NCI-H1694 treated with DMSO at 0.1 percent for 48 hours (cell line): ENCODE measurements at regions not wholly inside any gene's neighbourhood (a gene's known extent, or its start where the extent isn't known, plus 50 kb on each side); places are given as distances from the start of the nearest gene placed in this dataset.
"Not testable (repeated sequence)": the region's sequence is repeated elsewhere in the genome, so short reads cannot be mapped to it uniquely, and the experiment has no call there.

Experiments
- DNase-seq: peaks from one replicate; lab custom pipeline; 2025; lab: John Stamatoyannopoulos, UW

DNA sequence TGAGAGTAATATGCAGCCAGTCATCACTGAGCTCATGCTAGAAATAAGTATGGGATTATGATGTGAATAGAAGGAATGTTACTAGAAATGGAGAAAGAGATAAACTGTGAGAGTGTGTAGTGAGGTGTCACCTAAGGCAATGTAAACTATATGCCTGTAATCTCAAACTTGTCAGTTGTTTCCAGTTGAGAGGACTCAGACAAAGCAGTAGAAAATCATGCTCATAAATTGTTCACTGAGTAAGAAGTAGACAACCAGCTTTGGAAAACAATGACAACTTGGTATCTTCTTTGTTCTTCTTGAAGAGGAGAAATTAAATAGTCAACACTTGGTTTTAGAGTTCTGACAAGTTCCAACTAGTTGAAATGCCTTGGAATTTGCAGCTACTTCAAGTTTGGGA, 148.5 kb upstream of the OR4E1 start:
- no peak for DNase-seq

DNA sequence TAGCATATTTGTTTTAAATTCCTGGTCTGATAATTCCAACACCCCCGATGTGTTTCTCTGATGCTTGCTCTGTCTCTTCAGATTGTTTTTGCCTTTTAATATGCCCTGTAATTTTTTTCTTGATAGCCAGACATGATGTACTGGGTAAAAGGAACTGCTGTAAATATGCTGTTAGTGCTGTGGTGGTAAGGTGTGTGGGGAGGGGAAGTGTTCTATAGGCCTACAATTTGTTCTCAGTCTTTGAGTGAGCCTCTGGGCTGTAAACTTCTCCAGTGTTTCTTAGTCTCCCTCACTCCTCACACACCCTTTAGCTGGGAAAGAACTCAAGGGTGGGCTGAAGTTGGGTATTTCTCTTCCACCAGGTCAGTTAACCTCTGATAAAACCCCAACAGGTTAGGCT, 147.0 kb upstream of the OR4E1 start:
- DNase-seq, result no peak

DNA sequence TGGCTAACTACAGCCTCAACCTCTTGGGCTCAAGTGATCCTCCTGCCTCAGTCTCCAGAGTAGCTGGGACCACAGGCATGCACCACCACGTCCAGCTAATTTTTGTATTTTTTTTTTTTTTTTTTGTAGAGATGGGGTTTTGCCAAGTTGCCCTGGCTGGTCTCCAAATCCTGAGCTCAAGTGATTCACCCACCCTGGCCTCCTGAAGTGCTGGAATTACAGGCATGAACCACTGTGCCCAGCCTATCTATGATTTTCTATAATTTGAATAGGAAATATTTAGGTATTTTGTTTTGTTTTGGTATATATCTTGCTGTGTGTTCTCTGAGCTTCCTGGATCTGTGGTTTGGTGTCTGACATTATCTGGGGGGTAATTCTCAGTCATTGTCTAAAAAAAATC, 146.3 kb upstream of the OR4E1 start:
- DNase-seq, result not testable (repeated sequence)

DNA sequence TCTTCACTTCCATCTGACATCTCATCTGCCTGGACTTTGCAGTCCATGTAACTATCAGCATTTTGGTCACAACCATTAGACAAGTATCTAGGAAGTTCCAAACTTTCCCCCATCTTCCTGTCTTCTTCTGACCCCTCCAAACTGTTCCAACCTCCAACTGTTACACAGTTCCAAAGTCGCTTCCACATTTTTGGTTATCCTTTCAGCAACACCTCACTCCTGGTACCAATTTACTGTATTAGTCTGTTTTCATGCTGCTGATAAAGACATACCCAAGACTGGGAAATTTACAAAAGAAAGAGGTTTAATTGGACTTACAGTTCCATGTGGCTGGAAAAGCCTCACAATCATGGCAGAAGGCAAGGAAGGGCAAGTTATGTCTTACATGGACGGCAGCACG, 143.4 kb upstream of the OR4E1 start:
- DNase-seq, result not testable (repeated sequence)

DNA sequence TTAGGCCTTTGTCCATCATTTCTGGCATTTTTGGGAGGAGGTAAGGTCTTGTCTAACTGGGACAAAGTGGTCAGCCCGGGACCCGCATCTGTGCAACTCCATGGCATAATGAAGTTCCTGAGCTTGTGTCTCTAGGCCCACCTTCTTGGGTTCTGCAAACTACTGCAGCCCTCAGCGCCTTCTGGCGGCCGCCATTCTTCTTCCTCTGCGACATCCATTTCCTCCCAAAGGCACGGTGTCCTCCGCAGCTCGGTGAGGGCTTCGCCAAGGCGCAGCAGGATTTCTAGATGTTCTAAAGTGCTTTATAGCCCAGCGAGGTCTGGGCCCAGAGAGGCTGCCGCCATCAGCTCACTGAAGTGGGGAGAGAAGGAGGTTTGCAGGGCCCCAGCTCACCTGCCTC, 134.4 kb upstream of the OR4E1 start:
- DNase-seq, result no peak

DNA sequence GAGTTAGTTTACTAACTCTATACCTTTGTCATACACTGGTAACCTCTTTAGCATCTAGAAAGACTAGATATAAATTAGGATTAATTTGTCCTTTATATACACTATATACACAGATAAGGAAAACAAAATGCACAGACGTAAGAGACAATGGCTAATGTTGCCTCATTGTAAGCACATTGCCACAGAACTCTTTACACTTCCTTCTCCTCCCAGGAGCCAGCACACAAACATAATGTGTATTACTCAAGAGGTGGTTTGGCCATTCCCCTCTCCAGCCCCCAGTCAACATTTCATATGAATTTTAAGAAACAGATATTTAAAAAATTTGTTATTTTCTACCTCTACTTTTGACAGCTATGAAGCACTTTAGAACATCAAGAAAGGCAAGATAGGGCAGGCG, 131.4 kb upstream of the OR4E1 start:
- no peak for DNase-seq

DNA sequence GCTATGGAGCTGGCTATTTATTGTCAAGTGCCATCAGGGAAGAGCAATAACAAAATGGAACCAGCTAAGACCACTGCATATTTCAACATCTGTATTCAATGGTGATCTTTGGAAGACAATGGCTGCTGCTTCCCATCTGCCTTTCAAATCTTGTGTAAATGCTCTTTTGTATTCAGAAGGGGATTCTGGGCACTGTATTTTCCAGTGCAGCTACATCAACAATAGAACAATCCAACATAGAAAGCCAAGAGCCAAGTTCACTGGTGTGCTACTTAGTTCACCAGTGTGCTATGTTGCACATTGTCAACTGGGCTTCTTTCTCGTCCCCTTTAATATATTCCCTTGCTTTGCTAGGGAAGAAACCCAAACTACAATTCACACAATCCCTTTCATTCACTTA, 128.8 kb upstream of the OR4E1 start:
- DNase-seq, result no peak

DNA sequence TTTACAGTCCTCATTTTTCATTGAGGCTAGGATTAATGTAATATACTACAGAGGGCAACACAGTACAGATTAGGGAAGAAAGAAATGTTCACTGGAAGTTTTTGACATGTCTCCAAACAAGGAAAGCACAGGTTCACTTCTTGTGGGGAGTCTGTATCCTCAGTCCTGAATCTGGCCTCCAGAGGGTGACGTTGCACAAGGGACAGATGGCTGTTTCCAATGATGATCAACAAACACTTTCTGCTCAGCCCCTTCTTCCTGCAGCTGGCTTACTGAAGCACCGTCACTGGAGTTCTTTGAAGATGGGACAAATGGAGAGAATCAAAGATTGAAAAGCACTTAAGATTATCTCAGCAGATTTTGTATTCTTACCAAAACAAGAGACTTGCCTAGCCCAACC, 123.3 kb upstream of the OR4E1 start:
- DNase-seq, result no peak

DNA sequence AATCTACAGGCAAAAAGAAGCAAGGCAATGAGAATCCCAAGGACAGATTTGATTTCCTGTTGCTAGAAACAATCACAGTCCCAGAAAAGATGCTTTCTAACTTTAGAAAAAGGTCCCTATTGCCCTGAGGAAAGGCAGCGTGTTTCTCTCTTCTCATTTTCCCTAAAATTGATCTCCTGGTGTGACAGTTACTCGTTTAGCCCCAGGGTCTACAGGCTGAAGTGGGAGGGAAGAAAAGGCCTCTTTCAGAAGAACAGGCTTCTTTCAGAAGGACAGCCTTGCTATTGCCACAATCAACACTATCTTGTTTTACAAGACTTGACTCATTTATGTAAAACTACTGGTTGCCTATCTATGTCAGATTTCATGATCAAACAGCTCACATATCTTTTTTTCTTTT, 121.8 kb upstream of the OR4E1 start:
- no peak for DNase-seq

DNA sequence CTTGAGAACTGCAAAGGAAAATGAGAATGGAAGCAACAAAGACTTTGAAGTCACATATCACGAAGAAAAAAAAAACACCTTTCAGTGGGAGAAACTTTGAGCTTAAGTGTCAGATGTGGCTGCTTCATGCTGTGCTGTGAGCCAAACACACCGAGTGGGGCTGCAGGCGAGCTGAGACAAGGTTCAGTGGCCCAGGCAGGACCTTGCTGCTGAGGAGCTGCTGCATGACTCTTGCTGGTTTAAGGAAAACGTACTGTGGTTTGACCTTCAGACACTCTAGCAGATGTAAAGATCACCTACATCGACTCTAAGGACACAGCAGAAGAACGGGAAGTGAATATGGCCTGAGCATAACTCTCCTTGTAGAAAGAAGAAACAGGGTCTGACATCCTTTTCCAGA, 118.1 kb upstream of the OR4E1 start:
- DNase-seq, result no peak

DNA sequence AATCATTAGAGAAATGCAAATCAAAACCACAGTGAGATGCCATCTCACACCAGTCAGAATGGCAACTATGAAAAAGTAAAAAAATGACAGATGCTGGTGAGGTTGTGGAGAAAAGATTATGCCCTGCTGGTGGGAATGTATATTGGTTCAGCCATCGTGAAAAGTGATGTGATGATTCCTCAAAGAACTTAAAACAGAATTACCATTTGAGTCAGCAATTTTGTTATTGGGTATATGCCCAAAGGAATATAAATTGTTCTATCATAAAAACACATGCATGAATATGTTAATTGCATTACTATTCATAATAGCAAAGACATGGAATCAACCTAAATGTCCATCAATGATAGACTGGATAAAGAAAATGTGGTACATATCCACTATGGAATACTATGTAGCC, 115.1 kb upstream of the OR4E1 start:
- DNase-seq, result not testable (repeated sequence)

DNA sequence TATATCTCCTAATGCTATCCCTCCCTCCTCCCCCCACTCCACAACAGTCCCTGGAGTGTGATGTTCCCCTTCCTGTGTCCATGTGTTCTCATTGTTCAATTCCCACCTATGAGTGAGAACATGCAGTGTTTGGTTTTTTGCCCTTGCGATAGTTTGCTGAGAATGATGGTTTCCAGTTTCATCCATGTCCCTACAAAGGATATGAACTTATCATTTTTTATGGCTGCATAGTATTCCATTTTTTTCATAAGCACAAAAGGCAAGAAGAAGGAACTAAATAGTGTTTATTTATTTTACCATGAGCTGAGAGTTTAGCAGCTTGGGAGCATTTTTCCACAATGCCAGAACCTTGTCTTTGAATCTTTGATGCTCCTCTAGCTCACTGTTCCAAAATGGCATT, 113.6 kb upstream of the OR4E1 start:
- DNase-seq, result not testable (repeated sequence)

DNA sequence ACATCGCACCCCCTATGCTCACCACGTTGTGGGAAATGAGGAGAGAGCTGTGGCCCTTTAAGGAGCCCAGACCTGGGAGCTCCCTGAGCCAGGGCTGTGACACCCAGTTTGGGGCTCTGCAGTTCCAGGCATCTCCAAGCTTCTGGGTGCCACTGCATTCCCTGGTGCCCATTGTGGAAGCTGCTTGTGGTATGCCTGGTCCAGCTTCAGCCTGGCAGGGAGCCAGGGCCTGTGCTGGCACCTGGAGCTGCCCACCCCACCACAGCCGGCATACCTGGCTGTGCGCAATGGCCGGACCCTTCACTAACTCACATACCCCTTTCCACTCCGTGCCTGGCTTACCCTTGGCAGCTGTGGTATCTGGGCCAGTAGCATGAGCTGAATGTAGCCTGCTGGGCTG, 107.9 kb upstream of the OR4E1 start:
- DNase-seq, result no peak

DNA sequence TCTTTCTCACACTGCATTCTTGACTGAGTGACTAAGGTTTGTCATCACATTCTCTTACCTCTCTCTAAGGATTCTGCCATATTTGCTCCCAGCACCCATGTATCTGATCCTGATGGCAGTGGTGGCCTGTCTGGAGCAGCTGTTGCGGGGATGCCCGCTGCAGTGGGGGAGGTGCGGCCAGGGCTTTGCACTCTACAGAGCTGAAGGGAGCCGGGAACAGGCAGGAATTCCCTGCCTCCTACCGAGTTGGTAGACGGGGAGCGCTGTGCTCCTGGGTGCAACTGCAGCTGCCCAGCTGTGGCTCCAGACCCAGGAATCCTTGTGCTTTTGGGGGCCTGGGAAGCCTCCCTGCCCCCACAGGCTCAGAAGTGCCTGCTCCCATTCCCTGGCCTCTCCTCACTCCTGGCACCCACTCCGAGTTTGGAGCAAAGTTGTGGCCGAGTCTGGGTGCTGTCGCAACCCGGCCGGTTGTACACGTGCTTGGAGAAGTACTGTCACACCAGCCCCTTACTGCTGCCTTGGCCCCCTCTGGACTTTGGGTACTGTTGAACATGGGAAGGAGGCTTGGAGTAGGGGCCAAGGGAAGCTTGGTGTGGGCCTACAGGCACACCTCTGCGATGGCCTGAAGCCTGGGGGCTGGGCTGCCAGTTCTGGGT, 106.9 kb upstream of the OR4E1 start:
- no peak for DNase-seq

DNA sequence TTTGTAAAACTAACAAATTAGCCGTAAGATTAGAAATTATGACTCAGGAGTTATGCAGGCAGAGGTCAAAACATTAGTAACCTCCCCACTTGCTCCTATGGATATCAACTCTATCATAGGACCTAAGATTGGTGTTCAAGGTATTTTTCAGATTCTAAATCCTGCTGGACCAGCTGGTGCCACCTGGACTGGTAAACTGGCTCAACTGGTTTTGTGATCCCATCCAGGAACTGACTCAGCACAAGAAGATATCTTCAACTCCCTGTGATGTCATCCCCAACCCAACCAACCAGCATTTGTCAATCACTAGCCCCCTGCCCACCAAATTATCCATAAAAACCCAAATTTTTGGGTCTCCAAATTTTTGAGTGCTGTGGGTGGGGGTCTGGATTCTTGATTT, 98.1 kb upstream of the OR4E1 start:
- DNase-seq, result no peak

DNA sequence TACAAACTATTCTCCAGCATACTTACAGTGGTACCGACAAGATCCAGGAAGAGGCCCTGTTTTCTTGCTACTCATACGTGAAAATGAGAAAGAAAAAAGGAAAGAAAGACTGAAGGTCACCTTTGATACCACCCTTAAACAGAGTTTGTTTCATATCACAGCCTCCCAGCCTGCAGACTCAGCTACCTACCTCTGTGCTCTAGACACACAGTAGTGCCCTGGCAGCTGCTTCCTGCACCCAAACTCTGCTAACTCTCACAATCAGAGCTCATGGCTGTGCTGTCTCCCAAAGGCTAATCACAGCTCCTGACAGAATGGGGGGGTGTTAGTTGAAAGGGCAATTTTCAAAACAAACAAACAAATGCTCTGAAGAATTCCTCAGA, 95.2 kb upstream of the OR4E1 start:
- no peak for DNase-seq

DNA sequence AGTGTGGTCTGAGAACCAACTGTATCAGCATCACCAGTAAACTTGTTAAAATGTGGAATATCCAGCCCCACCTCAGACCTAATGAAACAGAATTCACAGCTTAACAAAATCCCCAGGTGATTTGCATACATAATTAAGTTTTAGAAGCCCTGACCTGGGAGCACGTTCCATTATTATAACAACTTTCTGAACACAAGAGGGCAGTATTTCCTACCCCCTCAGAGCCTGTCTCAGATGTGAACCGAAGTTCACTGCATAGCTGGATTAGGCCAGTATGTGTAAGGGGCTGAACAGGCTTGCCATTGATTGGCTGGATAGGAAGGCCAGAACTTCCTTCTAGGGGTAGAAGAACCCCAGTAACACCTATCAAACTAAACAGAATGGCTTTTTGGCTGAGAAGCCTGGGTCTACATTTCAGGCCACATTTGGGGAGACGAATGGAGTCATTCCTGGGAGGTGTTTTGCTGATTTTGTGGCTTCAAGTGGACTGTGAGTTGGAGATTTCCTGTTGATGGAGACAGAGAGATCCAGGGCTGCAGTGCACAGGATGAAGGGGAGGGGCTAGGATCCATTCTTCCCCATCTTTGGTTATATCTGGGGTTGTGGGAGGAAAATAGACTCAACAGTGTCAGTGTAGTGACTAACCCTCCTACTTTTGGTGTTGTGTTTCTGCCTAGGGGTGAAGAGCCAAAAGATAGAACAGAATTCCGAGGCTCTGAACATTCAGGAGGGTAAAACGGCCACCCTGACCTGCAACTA, 94.7 kb upstream of the OR4E1 start:
- no peak for DNase-seq

DNA sequence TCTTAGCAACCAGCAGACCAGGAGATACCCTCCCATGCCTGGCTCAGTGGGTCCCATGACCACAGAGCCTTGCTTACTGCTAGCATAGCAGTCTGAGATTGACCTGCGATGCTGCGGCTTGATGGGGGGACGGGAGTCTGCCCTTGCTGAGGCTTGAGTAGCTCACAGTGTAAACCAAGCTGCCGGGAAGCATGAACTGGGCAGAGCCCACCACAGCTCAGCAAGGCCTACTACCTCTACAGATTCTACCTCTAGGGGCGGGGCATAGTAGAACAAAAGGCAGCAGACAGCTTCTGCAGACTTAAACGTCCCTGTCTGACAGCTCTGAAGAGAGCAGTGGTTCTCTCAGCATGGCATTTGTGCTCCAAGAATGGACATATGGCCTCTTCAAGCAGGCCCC, 86.7 kb upstream of the OR4E1 start:
- not testable (repeated sequence) for DNase-seq

DNA sequence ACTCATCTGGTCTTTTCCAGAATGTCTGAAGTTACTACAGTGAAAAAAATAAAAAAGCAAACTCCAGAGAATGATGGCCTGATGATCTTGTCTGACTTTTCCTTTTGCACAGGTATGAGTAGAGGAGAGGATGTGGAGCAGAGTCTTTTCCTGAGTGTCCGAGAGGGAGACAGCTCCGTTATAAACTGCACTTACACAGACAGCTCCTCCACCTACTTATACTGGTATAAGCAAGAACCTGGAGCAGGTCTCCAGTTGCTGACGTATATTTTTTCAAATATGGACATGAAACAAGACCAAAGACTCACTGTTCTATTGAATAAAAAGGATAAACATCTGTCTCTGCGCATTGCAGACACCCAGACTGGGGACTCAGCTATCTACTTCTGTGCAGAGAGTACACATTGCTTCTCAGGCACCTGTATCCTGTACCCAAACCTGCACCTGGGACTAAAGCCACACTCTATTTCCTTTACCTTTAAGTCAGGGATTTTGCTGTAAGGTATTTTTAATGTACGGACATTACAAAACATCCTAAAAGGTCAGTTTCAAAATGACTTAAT, 75.8 kb upstream of the OR4E1 start:
- no peak for DNase-seq

DNA sequence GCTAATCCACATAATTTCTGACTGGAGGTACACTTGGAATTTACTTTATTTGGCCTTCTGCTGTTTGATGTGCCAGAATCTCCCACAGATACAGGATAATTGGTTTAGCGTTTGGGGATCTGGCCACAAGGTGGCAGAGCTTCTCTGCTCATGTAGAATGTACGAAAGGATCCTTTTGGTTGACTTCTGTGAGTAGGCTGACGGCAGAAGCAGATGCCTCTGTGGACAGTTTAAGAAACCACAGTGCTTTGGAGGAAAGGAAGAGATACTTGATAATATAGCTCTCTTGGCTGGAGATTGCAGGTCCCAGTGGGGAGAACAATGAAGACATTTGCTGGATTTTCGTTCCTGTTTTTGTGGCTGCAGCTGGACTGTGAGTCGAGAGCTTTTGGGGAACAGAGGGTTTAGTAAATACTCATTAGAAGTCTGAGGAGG, 75.3 kb upstream of the OR4E1 start:
- DNase-seq, result no peak

DNA sequence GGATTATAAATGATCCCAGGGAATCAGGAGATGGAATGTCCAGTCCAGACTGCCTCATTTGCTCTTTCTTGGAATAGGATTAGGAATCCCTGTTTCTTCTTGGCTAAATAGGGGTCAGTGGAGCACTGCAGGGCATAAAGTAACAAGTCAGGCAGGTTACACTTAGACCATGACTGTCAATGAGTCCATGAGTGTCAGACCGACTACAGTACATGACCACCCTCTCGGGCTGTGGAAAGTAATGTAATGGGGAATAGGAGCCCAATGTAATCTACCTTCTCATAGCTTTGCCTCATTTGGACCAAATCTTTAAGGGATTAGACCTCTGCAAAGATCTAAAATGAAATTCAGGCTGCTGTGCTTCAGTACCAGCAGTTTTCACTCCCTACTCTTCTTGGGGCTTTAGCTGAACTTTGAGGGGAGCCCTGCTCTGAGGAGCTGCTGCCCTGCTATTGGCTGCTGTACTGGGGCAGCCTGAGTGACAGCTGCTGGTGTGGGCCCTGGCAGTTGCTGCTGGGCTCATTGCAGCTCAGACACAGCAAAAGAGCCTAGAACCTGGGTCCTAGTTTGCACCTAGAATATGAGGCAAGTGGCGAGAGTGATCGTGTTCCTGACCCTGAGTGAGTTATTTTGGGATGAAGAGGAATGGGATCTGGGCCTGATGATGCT, 62.2 kb upstream of the OR4E1 start:
- no peak for DNase-seq

DNA sequence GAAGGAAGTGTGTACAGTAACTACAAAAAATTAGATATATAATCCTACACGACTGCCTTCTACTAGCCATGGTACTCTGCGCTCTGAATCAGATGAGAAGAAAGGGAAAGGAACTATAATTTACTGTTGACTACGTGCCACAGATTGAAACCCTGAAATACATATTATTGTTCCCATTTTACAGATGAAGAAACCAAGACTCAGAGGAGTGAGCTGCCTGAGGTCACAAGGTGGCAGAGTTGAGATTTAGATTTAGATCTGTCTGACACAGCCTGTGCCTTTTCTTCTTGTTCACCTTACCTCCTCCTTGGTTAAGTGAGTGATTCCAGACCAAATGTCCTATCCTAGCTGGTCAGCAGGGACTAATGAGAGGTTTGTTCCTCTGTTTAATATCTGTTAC, 61.6 kb upstream of the OR4E1 start:
- DNase-seq, result no peak

DNA sequence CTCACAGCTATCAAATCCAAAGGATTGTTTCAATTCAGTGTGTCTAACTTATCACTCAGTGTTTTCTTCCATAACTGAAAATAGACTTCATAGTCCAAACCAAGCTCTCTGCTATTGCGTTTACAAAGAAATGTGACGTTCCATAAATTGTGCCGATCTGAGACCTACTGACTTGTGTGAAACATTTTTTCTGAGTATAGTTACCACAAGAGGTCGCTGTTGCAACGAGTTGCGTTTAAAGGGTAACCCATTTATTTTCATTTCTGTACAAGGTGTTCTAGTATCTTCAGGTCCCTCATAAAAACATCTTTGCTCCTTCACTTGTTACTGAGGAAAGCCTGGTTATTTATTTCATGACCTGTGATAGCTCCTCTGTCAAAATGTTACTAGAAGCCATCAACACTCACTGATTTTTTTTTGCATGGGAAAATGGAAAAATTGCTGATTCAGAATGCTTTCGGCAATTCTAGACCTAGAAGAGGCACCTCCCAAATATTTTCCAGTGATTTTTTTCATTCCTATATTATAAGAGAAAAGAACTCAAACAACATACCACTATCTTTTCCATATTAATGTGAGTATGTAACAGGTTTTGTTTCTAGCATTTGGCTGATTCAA, 60.9 kb upstream of the OR4E1 start:
- peak; percentile 42 for DNase-seq
